ENCODE measurements at regions not wholly inside any gene's neighbourhood (a gene's known extent, or its start where the extent isn't known, plus 50 kb on each side); places are given as distances from the start of the nearest gene placed in this dataset.

DNA sequence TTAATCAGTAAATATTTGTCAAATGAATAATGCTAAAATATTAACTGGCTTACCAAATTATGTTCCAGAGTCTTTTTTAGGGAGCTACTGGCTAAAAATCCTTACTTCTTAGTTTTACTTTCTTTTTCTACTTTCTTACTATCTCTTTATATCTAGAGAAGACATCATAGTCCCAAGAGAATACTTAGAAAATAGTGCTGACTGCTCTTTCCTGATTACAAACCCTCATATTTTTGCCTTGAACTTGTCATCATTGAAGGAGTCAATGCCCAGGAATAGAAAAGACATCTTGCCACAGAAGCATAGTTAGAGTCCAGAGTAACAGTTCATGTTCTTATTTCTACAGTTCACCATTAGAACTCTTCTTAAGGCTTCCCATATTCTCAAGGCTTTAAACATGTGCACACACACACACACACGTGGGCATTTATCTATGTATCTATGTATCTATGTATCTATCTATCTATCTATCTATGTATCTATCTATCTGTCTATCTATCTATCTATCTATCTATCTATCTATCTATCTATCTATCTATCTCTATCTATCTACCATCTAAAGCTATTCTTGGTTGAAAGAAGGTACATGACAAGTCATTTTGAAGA, 654.3 kb downstream of the ANXA1 start:
- H3K27me3 ChIP-seq: no peaks in the 10 kb centered on the region
- intact Hi-C loops (cut with DNase I): no loop called here
- no peaks in the 10 kb centered on the region for H3K9me3 ChIP-seq
- ATAC-seq: no peak
- no peaks in the 10 kb centered on the region for H3K36me3 ChIP-seq
- H3K27ac ChIP-seq: no peak overlapping the region
- H3K4me3 ChIP-seq: no peak overlapping the region
- TF ChIP-seq, protein P1, sequence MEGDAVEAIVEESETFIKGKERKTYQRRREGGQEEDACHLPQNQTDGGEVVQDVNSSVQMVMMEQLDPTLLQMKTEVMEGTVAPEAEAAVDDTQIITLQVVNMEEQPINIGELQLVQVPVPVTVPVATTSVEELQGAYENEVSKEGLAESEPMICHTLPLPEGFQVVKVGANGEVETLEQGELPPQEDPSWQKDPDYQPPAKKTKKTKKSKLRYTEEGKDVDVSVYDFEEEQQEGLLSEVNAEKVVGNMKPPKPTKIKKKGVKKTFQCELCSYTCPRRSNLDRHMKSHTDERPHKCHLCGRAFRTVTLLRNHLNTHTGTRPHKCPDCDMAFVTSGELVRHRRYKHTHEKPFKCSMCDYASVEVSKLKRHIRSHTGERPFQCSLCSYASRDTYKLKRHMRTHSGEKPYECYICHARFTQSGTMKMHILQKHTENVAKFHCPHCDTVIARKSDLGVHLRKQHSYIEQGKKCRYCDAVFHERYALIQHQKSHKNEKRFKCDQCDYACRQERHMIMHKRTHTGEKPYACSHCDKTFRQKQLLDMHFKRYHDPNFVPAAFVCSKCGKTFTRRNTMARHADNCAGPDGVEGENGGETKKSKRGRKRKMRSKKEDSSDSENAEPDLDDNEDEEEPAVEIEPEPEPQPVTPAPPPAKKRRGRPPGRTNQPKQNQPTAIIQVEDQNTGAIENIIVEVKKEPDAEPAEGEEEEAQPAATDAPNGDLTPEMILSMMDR (IDR thresholded peaks at IDR 0.05): no peak
- DNase-seq: no peak
- no peaks in the 10 kb centered on the region for H3K4me1 ChIP-seq

DNA sequence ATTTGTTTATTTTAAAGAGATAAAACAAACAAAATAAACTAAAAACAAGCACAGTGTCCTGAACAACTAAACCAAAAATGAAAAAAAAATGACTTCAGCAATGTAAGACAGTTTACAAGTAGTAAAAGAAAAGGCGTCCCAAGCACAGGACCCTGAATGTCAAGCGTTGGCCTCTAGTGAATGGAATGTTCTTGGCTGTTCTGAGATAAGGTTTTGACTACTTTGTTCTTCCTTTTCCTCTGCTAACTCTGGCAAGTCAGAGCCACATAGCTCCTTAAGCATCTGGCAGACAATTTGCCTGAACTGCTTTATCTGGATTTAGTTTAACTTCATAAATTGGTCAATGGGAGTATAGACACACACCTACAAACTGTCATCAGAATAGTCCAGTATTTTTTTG, 655.2 kb downstream of the ANXA1 start:
- Histone ChIP-seq H3K27me3 (no peaks in the 10 kb centered on the region), H3K4me3 (no peak overlapping the region), H3K9me3 (no peaks in the 10 kb centered on the region), H3K27ac (no peak overlapping the region), H3K36me3 (no peaks in the 10 kb centered on the region), H3K4me1 (no peaks in the 10 kb centered on the region)
- no peak for DNase-seq
- TF ChIP-seq, protein P1 (IDR thresholded peaks at IDR 0.05): no peak
- intact Hi-C loops (cut with DNase I): no loop called here
- ATAC-seq: no peak

DNA sequence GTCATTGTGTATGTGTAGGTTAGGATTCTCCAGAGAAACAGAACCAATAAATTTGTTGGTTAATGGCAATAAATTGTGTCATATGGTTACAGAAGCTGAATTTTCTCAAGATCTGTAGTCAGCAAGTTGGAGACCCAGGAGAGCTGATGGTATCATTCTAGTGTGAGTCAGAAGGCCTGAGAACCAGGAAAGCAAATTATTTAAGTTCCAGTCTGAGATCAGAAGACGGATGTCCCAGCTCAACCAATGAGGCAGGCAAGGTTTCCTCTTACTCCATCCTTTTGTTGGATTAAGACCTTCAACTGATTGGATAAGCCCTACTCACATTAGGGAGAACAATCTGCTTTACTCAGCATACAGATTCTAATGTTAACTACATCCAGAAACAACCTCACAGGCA, 656.3 kb downstream of the ANXA1 start:
- TF ChIP-seq, protein P1 (IDR thresholded peaks at IDR 0.05): no peak
- Histone ChIP-seq H3K27me3 (no peaks in the 10 kb centered on the region), H3K27ac (no peak overlapping the region), H3K4me3 (no peak overlapping the region), H3K9me3 (no peaks in the 10 kb centered on the region), H3K4me1 (no peaks in the 10 kb centered on the region), H3K36me3 (no peaks in the 10 kb centered on the region)
- ATAC-seq: no peak
- DNase-seq: no peak
- intact Hi-C loops (cut with DNase I): no loop called here

DNA sequence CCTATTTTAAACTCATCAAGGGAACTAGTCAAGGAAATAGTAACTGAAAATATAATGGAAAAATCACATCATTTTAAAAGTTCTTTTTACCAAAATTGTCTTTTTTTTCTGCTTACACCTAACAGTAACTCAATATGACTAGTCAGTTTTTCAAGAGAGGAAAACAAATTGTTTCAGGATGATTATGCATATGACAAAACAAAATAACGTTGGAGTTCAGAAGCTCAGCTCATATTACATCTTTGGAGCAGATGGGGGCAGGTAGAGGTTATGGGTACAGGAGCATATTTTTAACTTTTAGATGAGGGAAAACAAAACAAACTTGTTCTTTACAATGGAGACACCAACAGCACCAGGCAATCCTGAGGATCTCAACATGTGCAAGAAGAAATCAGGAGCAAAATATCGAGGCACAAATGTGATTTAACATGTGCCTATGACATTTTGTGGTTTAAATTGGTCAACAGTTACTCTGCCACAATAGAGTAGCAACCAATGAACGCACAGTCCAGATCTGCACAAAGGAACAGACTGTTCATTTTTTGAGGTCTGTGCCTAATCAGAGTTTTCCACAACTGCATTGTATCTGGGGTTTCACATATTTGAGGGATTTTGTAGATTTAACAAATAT, 659.0 kb downstream of the ANXA1 start:
- no peaks in the 10 kb centered on the region for H3K4me1 ChIP-seq
- H3K4me3 ChIP-seq: no peak overlapping the region
- DNase-seq (no peak), ATAC-seq (no peak)
- H3K9me3 ChIP-seq: no peaks in the 10 kb centered on the region
- H3K27me3 ChIP-seq: no peaks in the 10 kb centered on the region
- intact Hi-C loops (cut with DNase I): no loop called here
- TF ChIP-seq, protein P1 (IDR thresholded peaks at IDR 0.05): no peak
- H3K36me3 ChIP-seq: no peaks in the 10 kb centered on the region
- H3K27ac ChIP-seq: no peak overlapping the region

DNA sequence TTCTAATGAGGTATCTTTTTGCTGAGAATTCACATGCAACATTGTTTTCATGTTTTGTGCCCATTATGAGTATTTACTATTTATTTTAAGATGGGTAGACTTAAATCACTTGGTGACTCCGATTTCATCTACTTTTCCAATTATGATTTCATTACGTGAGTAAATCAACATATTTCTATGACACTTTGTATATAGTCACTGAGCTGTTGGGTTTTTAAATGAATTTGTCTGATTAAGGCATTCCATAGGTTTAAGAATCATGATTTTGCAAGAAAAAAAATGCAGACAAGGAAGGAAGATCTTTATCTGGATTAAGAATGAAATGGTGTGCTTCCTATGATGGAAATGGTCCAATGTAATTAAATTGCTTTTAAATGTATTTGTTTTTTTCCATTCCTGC, 661.9 kb downstream of the ANXA1 start:
- no peak overlapping the region for H3K4me3 ChIP-seq
- H3K27me3 ChIP-seq: no peaks in the 10 kb centered on the region
- H3K4me1 ChIP-seq: no peaks in the 10 kb centered on the region
- DNase-seq (no peak), ATAC-seq (no peak)
- TF ChIP-seq, protein P1 (IDR thresholded peaks at IDR 0.05): no peak
- H3K9me3 ChIP-seq: no peaks in the 10 kb centered on the region
- intact Hi-C loops (cut with DNase I): no loop called here
- H3K27ac ChIP-seq: no peak overlapping the region
- no peaks in the 10 kb centered on the region for H3K36me3 ChIP-seq
